WERI-Rb-1 (cell line): ENCODE measurements at regions not wholly inside any gene's neighbourhood (a gene's known extent, or its start where the extent isn't known, plus 50 kb on each side); places are given as distances from the start of the nearest gene placed in this dataset.

ENCODE experiments used
- DNase-seq: peaks from one replicate; pipeline ENCODE4 v3.0.0-alpha.2; 2020
- H3K27ac ChIP-seq: fragments of 250-450 bp; sonication (Bioruptor Pico); 2 replicates; pipeline ENCODE4 v1.5.1; 2020; ENCODE audit warnings: mild to moderate bottlenecking, moderate library complexity
- H3K27me3 ChIP-seq: fragments of 250-450 bp; sonication (Bioruptor Pico); 2 replicates; pipeline ENCODE4 v1.5.1; 2021; ENCODE audit warnings: mild to moderate bottlenecking, low read depth, moderate library complexity; ENCODE audit not compliant: insufficient read depth, severe bottlenecking
- H3K36me3 ChIP-seq: fragments of 250-450 bp; sonication (Bioruptor Pico); 2 replicates; pipeline ENCODE4 v1.5.1; 2020; ENCODE audit warnings: mild to moderate bottlenecking, moderate library complexity
- H3K4me3 ChIP-seq: 2 replicates; pipeline ENCODE4 v1.5.1; 2011; ENCODE audit warnings: low read depth, mild to moderate bottlenecking, control low read depth, low read length
- H3K9me3 ChIP-seq: fragments of 250-450 bp; sonication (Bioruptor Pico); 2 replicates; pipeline ENCODE4 v1.5.1; 2021; ENCODE audit warnings: mild to moderate bottlenecking, moderate library complexity; ENCODE audit not compliant: severe bottlenecking
- CTCF ChIP-seq: IDR thresholded peaks from 2 replicates; pipeline ENCODE4 v1.5.1; 2011; ENCODE audit warnings: low read depth, mild to moderate bottlenecking, control low read depth, inconsistent platforms, low read length

GRCh38 chr18:47519706-47520105 is 268.2 kb upstream of the SKOR2 start:
- Histone ChIP-seq H3K36me3 (no peaks in the 10 kb centered on the region), H3K27me3 (no peaks in the 10 kb centered on the region), H3K4me3 (no peak overlapping the region), H3K9me3 (no peaks in the 10 kb centered on the region), H3K27ac (no peak overlapping the region)
- DNase-seq = no peak
- no peak for TF ChIP-seq CTCF

- H3K27ac ChIP-seq = no peak overlapping the region
- H3K9me3 ChIP-seq = no peaks in the 10 kb centered on the region
- no peaks in the 10 kb centered on the region for H3K27me3 ChIP-seq
- no peak overlapping the region for H3K4me3 ChIP-seq
- no peaks in the 10 kb centered on the region for H3K36me3 ChIP-seq
- DNase-seq = no peak
- no peak for TF ChIP-seq CTCF
These were observed 267.8 kb upstream of the SKOR2 start for GRCh38 chr18:47519277-47519676.

GRCh38 chr18:47513614-47514013 is 262.2 kb upstream of the SKOR2 start:
- Histone ChIP-seq H3K36me3 (no peaks in the 10 kb centered on the region), H3K27me3 (no peaks in the 10 kb centered on the region), H3K9me3 (no peaks in the 10 kb centered on the region), H3K4me3 (no peak overlapping the region), H3K27ac (no peak overlapping the region)
- no peak for DNase-seq
- no peak for TF ChIP-seq CTCF

- Histone ChIP-seq H3K27ac (no peak overlapping the region), H3K4me3 (no peak overlapping the region)
- no peak for DNase-seq
These were observed 261.4 kb upstream of the SKOR2 start for GRCh38 chr18:47512726-47513435.

GRCh38 chr18:47512056-47512455 is 260.6 kb upstream of the SKOR2 start:
- Histone ChIP-seq H3K4me3 (no peak overlapping the region), H3K9me3 (no peaks in the 10 kb centered on the region), H3K27me3 (no peaks in the 10 kb centered on the region), H3K27ac (no peak overlapping the region), H3K36me3 (no peaks in the 10 kb centered on the region)
- TF ChIP-seq CTCF = no peak
- no peak for DNase-seq

More at GRCh38 chr18:47512726-47513435, 261.4 kb upstream of the SKOR2 start:
- H3K36me3 ChIP-seq = no peaks in the 10 kb centered on the region
- no peaks in the 10 kb centered on the region for H3K27me3 ChIP-seq
- no peaks in the 10 kb centered on the region for H3K9me3 ChIP-seq
- no peak for TF ChIP-seq CTCF

DNA sequence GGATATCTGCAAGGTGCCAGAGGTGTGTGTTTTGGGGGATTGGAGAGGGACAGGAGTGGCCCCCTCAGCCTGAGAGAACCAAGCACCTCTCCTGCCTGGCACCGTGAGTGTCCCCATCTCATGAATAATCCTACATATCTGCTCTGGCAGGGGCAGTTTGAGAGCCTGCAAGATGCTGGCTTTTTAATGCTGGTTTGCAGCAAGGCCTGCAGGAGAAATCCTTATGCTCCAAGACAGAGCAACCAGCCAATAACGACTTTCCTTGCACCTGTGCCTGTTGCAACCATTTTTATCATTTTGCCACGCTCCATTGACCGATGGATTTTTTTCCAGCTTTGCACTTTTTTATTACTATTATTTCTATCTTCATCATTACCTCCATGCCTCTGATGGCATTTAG is 259.4 kb upstream of the SKOR2 start:
- Histone ChIP-seq H3K9me3 (no peaks in the 10 kb centered on the region), H3K4me3 (no peak overlapping the region), H3K36me3 (no peaks in the 10 kb centered on the region), H3K27me3 (no peaks in the 10 kb centered on the region), H3K27ac (no peak overlapping the region)
- TF ChIP-seq CTCF = no peak
- no peak for DNase-seq
